GM21717 (cell line): ENCODE measurements at regions not wholly inside any gene's neighbourhood (a gene's known extent, or its start where the extent isn't known, plus 50 kb on each side); places are given as distances from the start of the nearest gene placed in this dataset.

Experiments used
- ATAC-seq: cut with Tn5 transposase; IDR thresholded peaks from one replicate; pipeline ENCODE4 v1.9.1; 2021; ENCODE audit warnings: mild to moderate bottlenecking, moderate library complexity; ENCODE audit not compliant: unreplicated experiment

GRCh38 chr9:117490199-117490598 is 75.3 kb upstream of the ASTN2 start:
- ATAC-seq, result no peak

- ATAC-seq, result no peak
Observed at GRCh38 chr9:117488659-117489058, 73.8 kb upstream of the ASTN2 start.

GRCh38 chr9:117487555-117488175 is 72.8 kb upstream of the ASTN2 start:
- ATAC-seq, result peak; percentile 98

GRCh38 chr9:117486426-117486825 is 71.6 kb upstream of the ASTN2 start:
- ATAC-seq, result no peak

DNA sequence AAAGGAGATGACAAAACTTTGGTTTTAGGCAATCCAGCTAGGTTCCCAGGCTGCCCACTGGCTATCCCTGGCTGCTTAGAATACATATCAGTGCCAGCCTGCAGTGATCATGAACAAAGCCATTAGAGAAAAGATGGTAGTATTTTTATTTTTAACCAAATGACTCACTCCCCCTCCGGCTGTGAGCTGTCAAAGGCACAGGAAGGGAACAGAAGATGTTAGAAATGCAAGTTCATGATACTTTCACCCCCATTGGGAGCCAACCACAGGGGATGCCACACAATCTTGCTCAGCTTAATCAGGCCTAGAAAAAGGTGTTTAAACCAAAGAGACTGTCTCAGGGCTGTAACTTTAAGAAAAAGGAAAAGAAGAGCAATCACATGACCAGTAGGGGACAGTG is 70.3 kb upstream of the ASTN2 start:
- no peak for ATAC-seq

DNA sequence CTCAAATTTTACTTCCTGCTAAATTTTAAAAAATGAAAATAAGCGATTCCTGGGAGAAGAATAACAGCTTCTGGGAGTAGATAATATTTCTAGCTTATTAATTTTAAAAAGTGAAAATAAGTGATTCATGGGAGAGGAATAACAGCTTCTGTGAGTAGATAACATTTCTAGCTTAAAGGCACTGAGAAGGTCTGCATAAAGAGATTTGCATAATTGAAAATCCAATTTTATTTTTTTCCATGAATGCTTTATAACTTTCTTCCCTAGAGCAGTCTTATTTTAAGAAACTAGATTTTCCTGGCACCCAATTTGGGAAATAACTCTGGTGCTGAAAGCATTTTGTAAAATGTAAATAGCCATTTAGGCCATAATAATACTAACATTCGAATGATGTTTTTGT is 65.9 kb upstream of the ASTN2 start:
- ATAC-seq, result no peak

DNA sequence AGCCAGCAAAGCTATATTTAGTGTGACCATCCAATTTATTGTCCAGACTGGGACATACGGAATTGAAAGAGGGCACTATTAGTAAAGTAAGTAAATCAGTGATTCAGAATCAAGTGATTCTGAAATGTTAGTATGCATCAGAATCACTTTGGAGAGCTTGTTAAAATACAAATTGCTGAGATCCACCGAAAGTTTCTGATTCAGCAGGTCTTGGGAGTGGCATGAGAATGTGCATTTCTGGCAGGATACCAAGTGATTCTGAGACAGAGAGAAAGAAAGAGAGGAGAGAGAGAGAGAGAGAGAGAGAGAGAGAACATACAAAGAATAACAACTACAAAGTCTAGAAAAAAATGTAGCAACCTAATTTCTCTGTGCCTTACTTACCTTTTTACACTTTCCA is 65.4 kb upstream of the ASTN2 start:
- ATAC-seq, result no peak

GRCh38 chr9:117473293-117473692 is 58.4 kb upstream of the ASTN2 start:
- no peak for ATAC-seq

DNA sequence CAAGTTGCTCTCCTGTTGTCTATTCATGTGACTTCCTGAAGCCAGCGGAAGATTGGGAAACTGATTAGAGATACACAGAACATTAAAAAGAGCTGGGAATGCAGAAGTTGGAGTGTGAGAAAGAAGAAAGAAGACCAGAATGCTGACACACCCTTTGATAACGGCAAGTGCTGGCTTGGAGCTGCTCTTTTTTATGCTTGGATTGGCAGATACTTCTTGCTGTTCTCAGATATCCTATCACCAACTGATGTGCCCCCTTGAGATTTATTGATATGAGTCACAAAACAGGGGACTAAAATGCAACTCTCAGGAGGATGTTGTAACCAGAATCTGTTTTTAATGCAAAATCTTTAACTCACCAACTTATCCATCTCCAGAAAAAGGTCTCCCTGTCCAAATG is 56.0 kb upstream of the ASTN2 start:
- ATAC-seq, result no peak

DNA sequence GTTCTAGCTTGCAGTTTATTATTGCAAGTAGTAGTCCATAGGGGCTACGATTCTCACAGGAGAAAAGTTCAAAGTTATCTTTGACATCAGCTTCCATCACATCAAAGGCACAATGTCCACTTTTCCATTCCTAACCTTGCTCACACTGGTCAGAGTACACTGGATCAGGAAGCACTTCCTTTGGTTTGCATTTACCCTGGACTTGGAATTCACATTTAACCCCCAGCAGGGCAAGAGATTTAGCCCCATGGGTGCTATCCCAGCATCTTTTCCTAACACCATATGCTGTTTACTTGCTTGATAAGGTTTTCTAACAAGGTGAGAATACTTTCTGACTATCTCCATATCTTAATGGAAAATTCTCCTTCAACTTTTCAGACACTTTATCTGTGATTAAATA is 55.6 kb upstream of the ASTN2 start:
- no peak for ATAC-seq

DNA sequence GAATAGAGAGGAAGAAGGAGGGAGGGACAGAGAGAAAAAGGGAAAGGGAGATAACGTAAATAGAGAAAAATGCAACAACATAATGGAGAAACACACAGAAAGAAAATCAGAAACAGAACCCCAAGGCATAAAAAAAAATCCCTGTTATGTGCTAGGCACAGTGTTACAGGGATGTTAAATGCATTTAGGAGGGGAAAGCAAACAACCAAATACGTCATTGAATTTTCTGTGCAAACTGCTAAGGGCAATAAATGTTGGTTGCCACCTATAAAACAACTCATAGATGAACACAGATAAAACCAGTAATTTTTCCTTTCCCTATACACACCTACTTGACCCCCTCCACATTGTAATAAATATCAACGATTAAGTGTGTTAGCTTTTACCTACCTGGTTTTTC is 51.3 kb upstream of the ASTN2 start:
- ATAC-seq, result no peak

DNA sequence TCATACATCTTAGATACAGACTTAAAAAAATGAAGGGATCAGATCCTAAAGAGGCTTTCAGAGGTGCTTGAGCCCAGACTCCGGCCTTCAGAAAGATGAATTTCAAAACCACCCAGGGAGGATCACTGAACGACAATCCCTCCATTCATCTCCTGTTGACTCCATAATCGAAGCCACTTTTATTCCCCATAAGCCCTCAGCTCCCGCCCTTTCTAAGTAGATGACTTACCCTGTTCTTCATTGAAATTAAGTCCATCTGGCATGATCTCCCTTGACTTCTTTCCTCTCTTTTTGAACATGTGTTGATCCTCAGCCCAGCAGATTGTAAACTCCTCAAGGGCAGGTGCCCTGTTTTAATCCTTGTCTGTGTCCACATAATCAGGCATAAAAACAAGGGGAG is 50.8 kb upstream of the ASTN2 start:
- ATAC-seq, result no peak

DNA sequence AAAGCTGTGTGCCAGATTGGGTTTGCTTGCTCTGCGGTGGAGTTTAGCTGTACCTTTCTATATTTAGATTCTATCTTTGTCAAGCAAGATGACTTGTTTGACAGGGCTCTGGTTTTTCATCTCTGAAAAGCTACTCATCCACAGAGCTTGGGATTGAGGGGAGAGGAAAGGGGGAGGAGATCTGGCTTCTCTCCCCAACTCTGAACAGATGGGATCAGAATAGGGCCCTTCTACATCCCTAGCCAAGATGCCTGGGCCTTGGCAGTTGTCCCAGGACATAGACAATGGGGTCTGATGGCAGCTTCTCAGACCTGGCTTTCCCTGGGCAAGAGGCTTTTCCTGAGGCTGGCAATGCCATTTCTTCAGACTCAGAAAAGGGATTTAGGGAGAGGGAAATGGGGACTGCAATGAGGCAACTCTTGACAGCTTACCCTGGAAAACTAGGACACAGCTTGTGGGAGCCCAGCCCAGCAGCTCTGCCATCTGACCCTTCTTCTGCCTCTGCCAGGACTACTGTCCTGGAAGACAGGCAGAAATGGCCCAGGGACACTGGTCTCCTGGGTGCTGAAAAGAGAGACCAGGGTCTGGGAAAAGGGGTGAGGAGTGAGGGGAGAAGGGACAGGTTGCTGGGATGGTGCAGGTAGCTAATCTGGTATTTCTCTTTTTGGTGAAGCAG is 50.2 kb upstream of the ASTN2 start:
- ATAC-seq, result no peak
